ENCODE measurements at regions not wholly inside any gene's neighbourhood (a gene's known extent, or its start where the extent isn't known, plus 50 kb on each side); places are given as distances from the start of the nearest gene placed in this dataset.

GRCh38 chr5:158133369-158133768, 274.4 kb upstream of the CLINT1 start:
- Mint-ChIP-seq H3K4me3 (ENCODE audit: unreplicated experiment) (no peak overlapping the region), H3K4me1 (ENCODE audit: unreplicated experiment) (peaks cover 3% of the 10 kb centered on the region), H3K36me3 (ENCODE audit: unreplicated experiment) (no peaks in the 10 kb centered on the region), H3K27ac (ENCODE audit: unreplicated experiment) (no peak overlapping the region), H3K9me3 (ENCODE audit: unreplicated experiment) (no peaks in the 10 kb centered on the region), H3K27me3 (ENCODE audit: unreplicated experiment) (peaks cover 18% of the 10 kb centered on the region)
- DNase-seq (ENCODE audit: extremely low spot score, unreplicated experiment): no peak
- no peak for TF ChIP-seq CTCF (IDR thresholded peaks at IDR 0.05)

- DNase-seq (ENCODE audit: extremely low spot score, unreplicated experiment): no peak
- peaks cover 44% of the 10 kb centered on the region for H3K27me3 Mint-ChIP-seq (ENCODE audit: unreplicated experiment)
- H3K27ac Mint-ChIP-seq (ENCODE audit: unreplicated experiment): no peak overlapping the region
- H3K4me1 Mint-ChIP-seq (ENCODE audit: unreplicated experiment): peaks cover 2% of the 10 kb centered on the region
- no peaks in the 10 kb centered on the region for H3K36me3 Mint-ChIP-seq (ENCODE audit: unreplicated experiment)
- no peak for TF ChIP-seq CTCF (IDR thresholded peaks at IDR 0.05)
- no peaks in the 10 kb centered on the region for H3K9me3 Mint-ChIP-seq (ENCODE audit: unreplicated experiment)
- H3K4me3 Mint-ChIP-seq (ENCODE audit: unreplicated experiment): no peak overlapping the region
These were observed 268.6 kb upstream of the CLINT1 start for GRCh38 chr5:158127536-158127935.

GRCh38 chr5:158126442-158127405, 267.8 kb upstream of the CLINT1 start:
- no peak for TF ChIP-seq CTCF (IDR thresholded peaks at IDR 0.05)
- Mint-ChIP-seq H3K36me3 (ENCODE audit: unreplicated experiment) (no peaks in the 10 kb centered on the region), H3K27me3 (ENCODE audit: unreplicated experiment) (peaks cover 49% of the 10 kb centered on the region), H3K9me3 (ENCODE audit: unreplicated experiment) (no peaks in the 10 kb centered on the region), H3K4me3 (ENCODE audit: unreplicated experiment) (no peak overlapping the region), H3K4me1 (ENCODE audit: unreplicated experiment) (peaks cover 2% of the 10 kb centered on the region), H3K27ac (ENCODE audit: unreplicated experiment) (no peak overlapping the region)
- no peak for DNase-seq (ENCODE audit: extremely low spot score, unreplicated experiment)

GRCh38 chr5:158124606-158125316, 265.8 kb upstream of the CLINT1 start:
- peaks cover 53% of the 10 kb centered on the region for H3K27me3 Mint-ChIP-seq (ENCODE audit: unreplicated experiment)
- H3K9me3 Mint-ChIP-seq (ENCODE audit: unreplicated experiment): no peaks in the 10 kb centered on the region
- no peak overlapping the region for H3K27ac Mint-ChIP-seq (ENCODE audit: unreplicated experiment)
- DNase-seq (ENCODE audit: extremely low spot score, unreplicated experiment): no peak
- no peak overlapping the region for H3K4me3 Mint-ChIP-seq (ENCODE audit: unreplicated experiment)
- no peaks in the 10 kb centered on the region for H3K36me3 Mint-ChIP-seq (ENCODE audit: unreplicated experiment)
- no peak for TF ChIP-seq CTCF (IDR thresholded peaks at IDR 0.05)
- peaks cover 9% of the 10 kb centered on the region for H3K4me1 Mint-ChIP-seq (ENCODE audit: unreplicated experiment)

- no peak overlapping the region for H3K4me3 Mint-ChIP-seq (ENCODE audit: unreplicated experiment)
- no peaks in the 10 kb centered on the region for H3K36me3 Mint-ChIP-seq (ENCODE audit: unreplicated experiment)
- H3K9me3 Mint-ChIP-seq (ENCODE audit: unreplicated experiment): no peaks in the 10 kb centered on the region
- H3K27me3 Mint-ChIP-seq (ENCODE audit: unreplicated experiment): peaks cover 55% of the 10 kb centered on the region
- no peak overlapping the region for H3K27ac Mint-ChIP-seq (ENCODE audit: unreplicated experiment)
- DNase-seq (ENCODE audit: extremely low spot score, unreplicated experiment): no peak
- TF ChIP-seq CTCF (IDR thresholded peaks at IDR 0.05): no peak
- H3K4me1 Mint-ChIP-seq (ENCODE audit: unreplicated experiment): peaks cover 11% of the 10 kb centered on the region
These were observed 264.6 kb upstream of the CLINT1 start for GRCh38 chr5:158123595-158123994.
